Upper lobe of right lung (tissue), 1 donor: ENCODE measurements at regions not wholly inside any gene's neighbourhood (a gene's known extent, or its start where the extent isn't known, plus 50 kb on each side); places are given as distances from the start of the nearest gene placed in this dataset.

Experiments used
- ATAC-seq: fragments of 200-7000 bp; cut with Tn5 transposase; one replicate; pipeline ENCODE4 v1.9.1; 2020; ENCODE audit warnings: mild to moderate bottlenecking, moderate library complexity
- DNase-seq: peaks from one replicate; pipeline ENCODE4 v3.0.0-alpha.2; 2020
- H3K27ac ChIP-seq: fragments of 200-600 bp; one replicate; pipeline ENCODE4 v1.8.0; 2022
- H3K27me3 ChIP-seq: fragments of 200-600 bp; one replicate; pipeline ENCODE4 v1.8.0; 2022; ENCODE audit warnings: mild to moderate bottlenecking
- H3K36me3 ChIP-seq: fragments of 200-600 bp; one replicate; pipeline ENCODE4 v1.8.0; 2022
- H3K4me1 ChIP-seq: fragments of 200-600 bp; one replicate; pipeline ENCODE4 v1.8.0; 2022
- H3K4me3 ChIP-seq: fragments of 200-600 bp; one replicate; pipeline ENCODE4 v1.8.0; 2022; ENCODE audit warnings: mild to moderate bottlenecking
- H3K9me3 ChIP-seq: fragments of 200-600 bp; one replicate; pipeline ENCODE4 v1.8.0; 2022
- CTCF ChIP-seq: fragments of 200-600 bp; IDR thresholded peaks from one replicate; pipeline ENCODE4 v1.8.0; 2022; ENCODE audit warnings: antibody characterized with exemption
- intact Hi-C: fragments of 100-400 bp; cut with DNase I; formaldehyde crosslinking; loops from one replicate; pipeline ENCODE4 v1.11.0; 2022
- donor health status: DM: no; HTN: yes; CAD: no; lungs with severe emphysema.

DNA sequence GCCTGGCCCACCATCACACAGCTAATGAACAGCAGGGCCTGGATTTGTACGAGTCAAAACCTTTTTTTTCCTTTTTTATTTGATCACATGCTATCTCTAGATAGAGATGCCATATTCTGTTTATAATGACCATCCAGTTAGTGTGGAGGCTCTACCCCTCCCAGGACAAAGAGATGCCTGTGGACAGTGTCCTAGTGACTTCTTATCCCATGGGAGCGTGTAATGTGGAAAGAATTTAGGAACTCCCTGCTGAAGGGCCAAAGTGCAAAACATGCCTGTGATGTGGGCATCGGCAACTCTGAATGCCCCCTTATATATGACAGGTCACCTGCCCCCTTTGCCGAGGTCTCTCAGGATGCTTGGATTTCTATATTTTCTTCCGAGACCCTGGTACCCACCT is 292.2 kb downstream of the RRAGC start:
- H3K36me3 ChIP-seq = no peaks in the 10 kb centered on the region
- H3K9me3 ChIP-seq = no peaks in the 10 kb centered on the region
- intact Hi-C loops = no loop called here
- H3K4me3 ChIP-seq = no peak overlapping the region
- no peak for TF ChIP-seq CTCF
- H3K27me3 ChIP-seq = peaks cover 15% of the 10 kb centered on the region
- ATAC-seq = no peak
- H3K4me1 ChIP-seq = peaks cover 11% of the 10 kb centered on the region
- no peak overlapping the region for H3K27ac ChIP-seq
- DNase-seq = no peak

DNA sequence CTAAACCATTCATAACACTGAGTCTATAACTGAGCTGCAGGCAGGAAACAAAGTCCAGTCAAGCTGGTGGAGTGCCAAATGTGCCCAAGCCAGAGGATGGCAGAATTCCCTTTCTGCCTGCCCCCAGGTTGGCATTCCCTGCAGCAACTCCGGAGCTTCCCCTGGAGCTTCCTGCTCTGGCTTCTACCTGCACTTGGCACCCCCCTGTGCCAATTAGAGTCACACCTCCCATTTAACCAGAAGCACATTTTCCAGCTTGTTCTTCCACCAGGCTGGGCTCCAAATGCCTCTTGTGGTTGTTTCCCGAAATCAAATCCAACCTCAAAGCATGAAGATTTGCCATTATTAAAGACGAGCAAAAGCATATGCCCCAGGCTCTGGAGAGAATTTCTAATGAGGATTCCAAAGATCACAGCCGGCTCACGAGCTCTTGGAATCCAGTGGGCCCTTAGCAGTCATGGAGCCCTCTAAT is 294.5 kb downstream of the RRAGC start:
- no peaks in the 10 kb centered on the region for H3K36me3 ChIP-seq
- H3K27me3 ChIP-seq = peaks cover 15% of the 10 kb centered on the region
- no peak for ATAC-seq
- H3K9me3 ChIP-seq = no peaks in the 10 kb centered on the region
- DNase-seq = no peak
- peaks cover 1% of the 10 kb centered on the region for H3K4me1 ChIP-seq
- no peak overlapping the region for H3K27ac ChIP-seq
- intact Hi-C loops = no loop called here
- no peak overlapping the region for H3K4me3 ChIP-seq
- no peak for TF ChIP-seq CTCF

DNA sequence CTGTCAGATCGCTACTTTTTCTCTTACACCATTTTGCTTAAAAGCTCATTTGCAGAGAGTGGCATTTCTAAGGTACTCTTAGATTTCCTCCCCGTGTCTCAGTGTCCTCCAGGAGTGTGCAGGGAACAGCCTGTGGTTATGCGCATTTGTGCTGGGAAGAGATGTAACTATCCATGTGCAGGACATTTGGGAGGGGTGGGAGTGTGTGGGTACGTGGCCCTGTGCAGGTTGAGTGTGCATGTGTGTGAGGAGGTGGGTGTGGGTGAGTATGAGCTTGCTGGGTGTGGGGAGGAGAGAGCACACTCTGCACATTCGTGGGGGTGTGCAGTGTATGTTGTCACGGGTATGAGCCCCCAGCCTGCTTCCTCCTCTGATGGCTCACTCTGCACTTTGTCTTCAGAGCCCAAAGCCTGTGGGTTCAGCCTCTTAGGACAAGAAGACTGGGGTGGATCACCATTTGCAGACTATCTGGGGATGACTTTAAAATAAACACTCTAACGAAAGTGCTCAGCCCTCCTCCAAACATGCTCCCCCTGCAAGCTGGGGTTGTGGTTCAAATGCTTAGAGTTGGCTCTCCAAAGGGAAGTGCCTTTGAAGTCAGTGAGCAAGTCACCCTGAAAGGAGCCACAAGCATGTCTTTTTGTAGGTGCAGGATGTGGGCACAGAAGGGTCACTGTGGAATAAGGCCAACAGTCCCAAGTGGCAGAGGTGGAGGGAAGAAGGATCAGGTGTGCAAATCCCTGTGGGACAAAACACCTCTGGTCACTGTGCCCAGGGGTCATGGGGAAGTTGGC is 295.4 kb downstream of the RRAGC start:
- no peak for ATAC-seq
- peaks cover 15% of the 10 kb centered on the region for H3K27me3 ChIP-seq
- no peak overlapping the region for H3K4me3 ChIP-seq
- H3K27ac ChIP-seq = no peak overlapping the region
- no peak for TF ChIP-seq CTCF
- H3K36me3 ChIP-seq = no peaks in the 10 kb centered on the region
- intact Hi-C loops = no loop called here
- DNase-seq = no peak
- H3K4me1 ChIP-seq = peaks cover 9% of the 10 kb centered on the region
- no peaks in the 10 kb centered on the region for H3K9me3 ChIP-seq

DNA sequence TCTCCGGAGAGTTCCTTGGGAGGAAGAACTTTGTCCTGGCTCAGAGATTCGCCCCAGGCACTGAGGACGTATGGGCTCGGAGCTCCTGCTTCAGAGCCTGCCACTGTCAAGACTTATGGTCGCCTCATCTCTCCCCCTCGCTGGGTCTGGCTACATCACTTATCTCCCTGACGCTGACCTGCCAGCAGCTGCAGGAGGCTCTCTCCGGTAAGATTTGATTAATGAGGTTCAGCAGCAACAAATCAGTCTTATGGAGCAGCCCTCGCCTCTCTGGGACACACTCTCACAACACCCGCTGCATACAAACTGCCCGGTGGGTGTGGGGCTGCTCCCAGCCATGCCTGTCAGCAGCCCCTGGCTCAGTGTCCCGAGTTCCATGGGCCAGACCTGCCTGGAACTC is 297.8 kb downstream of the RRAGC start:
- no peak for TF ChIP-seq CTCF
- Histone ChIP-seq H3K27me3 (peaks cover 15% of the 10 kb centered on the region), H3K4me1 (peaks cover 14% of the 10 kb centered on the region), H3K9me3 (no peaks in the 10 kb centered on the region), H3K36me3 (no peaks in the 10 kb centered on the region), H3K27ac (no peak overlapping the region), H3K4me3 (no peak overlapping the region)
- DNase-seq (no peak), ATAC-seq (no peak)
- intact Hi-C loops = no loop called here

DNA sequence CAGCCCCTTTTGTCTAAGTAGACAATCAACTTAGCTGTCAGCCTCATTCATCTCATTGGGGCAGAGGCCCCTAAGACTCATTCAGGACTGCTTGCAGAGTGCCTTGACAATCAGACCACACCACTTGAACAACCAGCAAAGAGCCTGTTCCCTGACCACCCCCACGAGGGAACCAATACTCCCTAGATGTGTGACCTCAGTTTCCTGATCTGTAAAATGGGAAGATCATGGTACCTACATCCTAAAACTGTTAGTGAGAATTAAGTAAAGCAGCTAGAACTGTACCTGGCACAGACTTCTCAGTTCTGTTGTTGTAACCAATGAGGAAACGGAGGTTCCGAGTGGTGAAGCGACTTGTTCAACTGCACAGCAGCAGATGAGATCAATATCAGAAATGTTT is 298.5 kb downstream of the RRAGC start:
- H3K27me3 ChIP-seq = peaks cover 15% of the 10 kb centered on the region
- peaks cover 14% of the 10 kb centered on the region for H3K4me1 ChIP-seq
- intact Hi-C loops = no loop called here
- no peak overlapping the region for H3K27ac ChIP-seq
- no peaks in the 10 kb centered on the region for H3K9me3 ChIP-seq
- ATAC-seq (no peak), DNase-seq (no peak)
- no peak overlapping the region for H3K4me3 ChIP-seq
- no peak for TF ChIP-seq CTCF
- H3K36me3 ChIP-seq = no peaks in the 10 kb centered on the region
